Activated B cell treated with CpG ODN at 0.5 μM for 24 hours (primary cell): ENCODE measurements at regions not wholly inside any gene's neighbourhood (a gene's known extent, or its start where the extent isn't known, plus 50 kb on each side); places are given as distances from the start of the nearest gene placed in this dataset.
A peak's percentile ranks its signal among the peaks of the same experiment; 100 is the strongest.

Experiments
- ATAC-seq: fragments of 200-7000 bp; cut with Tn5 transposase; one replicate; pipeline ENCODE4 v1.10.0; 2021; ENCODE audit warnings: low read depth, mild to moderate bottlenecking, moderate library complexity
- CTCF ChIA-PET: fragments of 350-600 bp; sonication (Branson Sonifier 250); formaldehyde crosslinking; loops from one replicate; lab custom pipeline; 2021; ENCODE audit warnings: antibody characterized with exemption; lab: Charles Lee
- POLR2A ChIA-PET: fragments of 350-600 bp; sonication (Branson Sonifier 250); formaldehyde crosslinking; loops from one replicate; lab custom pipeline; 2021; ENCODE audit warnings: antibody characterized with exemption; lab: Charles Lee
- DNase-seq: peaks from one replicate; pipeline ENCODE4 v3.0.0; 2022
- H3K27ac Mint-ChIP-seq: one replicate; pipeline ENCODE4 v1.8.0; 2020; ENCODE audit warnings: mixed read lengths
- H3K27me3 Mint-ChIP-seq: one replicate; pipeline ENCODE4 v1.8.0; 2021; ENCODE audit warnings: mixed read lengths
- H3K36me3 Mint-ChIP-seq: one replicate; pipeline ENCODE4 v1.8.0; 2021; ENCODE audit warnings: low read depth, mixed read lengths
- H3K4me1 Mint-ChIP-seq: one replicate; pipeline ENCODE4 v1.8.0; 2021; ENCODE audit warnings: mixed read lengths
- H3K4me3 Mint-ChIP-seq: one replicate; pipeline ENCODE4 v1.8.0; 2020; ENCODE audit warnings: mild to moderate bottlenecking, mixed read lengths
- H3K9me3 Mint-ChIP-seq: one replicate; pipeline ENCODE4 v1.8.0; 2020; ENCODE audit warnings: mixed read lengths
- intact Hi-C: fragments of 100-400 bp; cut with micrococcal nuclease; formaldehyde crosslinking; loops from one replicate; pipeline ENCODE4 v1.15.1; 2024
- TF ChIP-seq, protein P1 (sequence below): fragments of 200-600 bp; IDR thresholded peaks from one replicate; pipeline ENCODE4 v1.8.0; 2022; ENCODE audit warnings: antibody characterized with exemption, mild to moderate bottlenecking

- Mint-ChIP-seq H3K4me3 (no peak overlapping the region), H3K27ac (peak overlapping the region; percentile 43), H3K27me3 (no peaks in the 10 kb centered on the region), H3K4me1 (peaks cover 29% of the 10 kb centered on the region), H3K9me3 (no peaks in the 10 kb centered on the region), H3K36me3 (no peaks in the 10 kb centered on the region)
- TF ChIP-seq, protein P1, sequence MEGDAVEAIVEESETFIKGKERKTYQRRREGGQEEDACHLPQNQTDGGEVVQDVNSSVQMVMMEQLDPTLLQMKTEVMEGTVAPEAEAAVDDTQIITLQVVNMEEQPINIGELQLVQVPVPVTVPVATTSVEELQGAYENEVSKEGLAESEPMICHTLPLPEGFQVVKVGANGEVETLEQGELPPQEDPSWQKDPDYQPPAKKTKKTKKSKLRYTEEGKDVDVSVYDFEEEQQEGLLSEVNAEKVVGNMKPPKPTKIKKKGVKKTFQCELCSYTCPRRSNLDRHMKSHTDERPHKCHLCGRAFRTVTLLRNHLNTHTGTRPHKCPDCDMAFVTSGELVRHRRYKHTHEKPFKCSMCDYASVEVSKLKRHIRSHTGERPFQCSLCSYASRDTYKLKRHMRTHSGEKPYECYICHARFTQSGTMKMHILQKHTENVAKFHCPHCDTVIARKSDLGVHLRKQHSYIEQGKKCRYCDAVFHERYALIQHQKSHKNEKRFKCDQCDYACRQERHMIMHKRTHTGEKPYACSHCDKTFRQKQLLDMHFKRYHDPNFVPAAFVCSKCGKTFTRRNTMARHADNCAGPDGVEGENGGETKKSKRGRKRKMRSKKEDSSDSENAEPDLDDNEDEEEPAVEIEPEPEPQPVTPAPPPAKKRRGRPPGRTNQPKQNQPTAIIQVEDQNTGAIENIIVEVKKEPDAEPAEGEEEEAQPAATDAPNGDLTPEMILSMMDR: no peak
- ATAC-seq (peak; percentile 18), DNase-seq (no peak)
- intact Hi-C loops: no loop called here
- POLR2A ChIA-PET: interaction anchor here (0.7 kb wide), 1 partner anchor 509 kb away, joined by 5 read pairs; no protein-coding TSS in a partner anchor
- CTCF ChIA-PET: no interaction called here
Measured at GRCh38 chr21:25512095-25513081, 94.9 kb downstream of the MRPL39 start.

GRCh38 chr21:25509862-25510261 lies 97.4 kb downstream of the MRPL39 start:
- peaks cover 45% of the 10 kb centered on the region for H3K4me1 Mint-ChIP-seq
- H3K4me3 Mint-ChIP-seq: peak overlapping the region; percentile 55
- H3K9me3 Mint-ChIP-seq: no peaks in the 10 kb centered on the region
- ATAC-seq: peak; percentile 77
- H3K36me3 Mint-ChIP-seq: no peaks in the 10 kb centered on the region
- no peak for DNase-seq
- intact Hi-C loops: loop anchor here (2.0 kb wide), 4 partner anchors 23 to 63 kb away; no protein-coding TSS in a partner anchor
- H3K27me3 Mint-ChIP-seq: no peaks in the 10 kb centered on the region
- TF ChIP-seq, protein P1: no peak
- H3K27ac Mint-ChIP-seq: peak overlapping the region; percentile 63
- CTCF ChIA-PET: no interaction called here
- POLR2A ChIA-PET: interaction anchor here (1.5 kb wide), 1 partner anchor 86 kb away, joined by 4 read pairs; no protein-coding TSS in a partner anchor

GRCh38 chr21:25508364-25508763 lies 98.9 kb downstream of the MRPL39 start:
- Mint-ChIP-seq H3K9me3 (peaks cover 7% of the 10 kb centered on the region), H3K27ac (no peak overlapping the region), H3K4me3 (no peak overlapping the region), H3K4me1 (peaks cover 56% of the 10 kb centered on the region), H3K36me3 (no peaks in the 10 kb centered on the region), H3K27me3 (no peaks in the 10 kb centered on the region)
- TF ChIP-seq, protein P1: no peak
- intact Hi-C loops: no loop called here
- ChIA-PET CTCF (interaction anchor here (1.5 to 1.8 kb wide), 2 partner anchors 21 to 122 kb away, joined by 5 to 6 read pairs; no protein-coding TSS in a partner anchor), POLR2A (interaction anchor here (1.6 kb wide), 1 partner anchor 51 kb away, joined by 4 read pairs; no protein-coding TSS in a partner anchor)
- no peak for DNase-seq
- ATAC-seq: no peak

DNA sequence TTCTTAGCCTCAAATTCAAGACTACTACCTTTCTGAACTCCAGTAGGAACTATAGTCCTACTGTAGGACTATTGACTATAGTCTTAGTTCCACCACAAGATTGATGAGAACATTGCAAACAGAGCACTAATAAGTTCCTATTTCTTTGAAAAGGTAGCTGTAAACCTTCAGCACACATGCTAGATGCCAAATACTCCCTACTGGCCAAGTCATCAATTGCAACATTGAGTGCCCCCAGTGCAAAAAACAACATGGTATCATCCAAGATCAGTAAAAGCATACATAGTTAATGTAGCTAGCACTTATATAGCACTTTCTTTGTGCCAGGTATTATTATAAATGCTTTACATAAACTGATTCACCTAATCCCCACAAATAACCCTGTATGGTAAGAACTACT lies 99.8 kb downstream of the MRPL39 start:
- CTCF ChIA-PET: interaction anchor here (0.8 to 1.8 kb wide), 4 partner anchors 18 to 121 kb away, joined by 3 to 6 read pairs (median 4); no protein-coding TSS in a partner anchor
- ATAC-seq (no peak), DNase-seq (no peak)
- Mint-ChIP-seq H3K4me1 (peaks cover 59% of the 10 kb centered on the region), H3K4me3 (no peak overlapping the region), H3K9me3 (peaks cover 8% of the 10 kb centered on the region), H3K27ac (peak overlapping the region; percentile 0), H3K36me3 (no peaks in the 10 kb centered on the region), H3K27me3 (no peaks in the 10 kb centered on the region)
- POLR2A ChIA-PET: interaction anchor here (0.7 to 1.6 kb wide), 3 partner anchors 50 to 85 kb away, joined by 3 to 9 read pairs (median 4); no protein-coding TSS in a partner anchor
- intact Hi-C loops: no loop called here
- TF ChIP-seq, protein P1: no peak
